ENCODE measurements at regions not wholly inside any gene's neighbourhood (a gene's known extent, or its start where the extent isn't known, plus 50 kb on each side); places are given as distances from the start of the nearest gene placed in this dataset.

- TF ChIP-seq CTCF (IDR thresholded peaks at IDR 0.05; ENCODE audit: extremely low read depth, missing control alignments), result no peak
- DNase-seq (ENCODE audit: low spot score), result no peak
Measured at GRCh38 chr22:48173061-48173772, 1410.8 kb downstream of the TBC1D22A start.

- TF ChIP-seq CTCF (IDR thresholded peaks at IDR 0.05; ENCODE audit: extremely low read depth, missing control alignments), result no peak
- no peak for DNase-seq (ENCODE audit: low spot score)
Measured at GRCh38 chr22:48171271-48171691, 1408.8 kb downstream of the TBC1D22A start.

GRCh38 chr22:48169227-48169626, 1406.8 kb downstream of the TBC1D22A start:
- no peak for TF ChIP-seq CTCF (IDR thresholded peaks at IDR 0.05; ENCODE audit: extremely low read depth, missing control alignments)
- DNase-seq (ENCODE audit: low spot score), result no peak

GRCh38 chr22:48167238-48167637, 1404.8 kb downstream of the TBC1D22A start:
- no peak for TF ChIP-seq CTCF (IDR thresholded peaks at IDR 0.05; ENCODE audit: extremely low read depth, missing control alignments)
- no peak for DNase-seq (ENCODE audit: low spot score)

- no peak for DNase-seq (ENCODE audit: low spot score)
- TF ChIP-seq CTCF (IDR thresholded peaks at IDR 0.05; ENCODE audit: extremely low read depth, missing control alignments), result no peak
Measured at GRCh38 chr22:48161298-48161697, 1398.8 kb downstream of the TBC1D22A start.

- no peak for TF ChIP-seq CTCF (IDR thresholded peaks at IDR 0.05; ENCODE audit: extremely low read depth, missing control alignments)
- DNase-seq (ENCODE audit: low spot score), result no peak
Measured at GRCh38 chr22:48157676-48158075, 1395.2 kb downstream of the TBC1D22A start.

GRCh38 chr22:48156603-48157355, 1394.3 kb downstream of the TBC1D22A start:
- no peak for DNase-seq (ENCODE audit: low spot score)
- TF ChIP-seq CTCF (IDR thresholded peaks at IDR 0.05; ENCODE audit: extremely low read depth, missing control alignments), result no peak

Data from GM20000 (cell line).